GM18511 (cell line): ENCODE measurements at regions not wholly inside any gene's neighbourhood (a gene's known extent, or its start where the extent isn't known, plus 50 kb on each side); places are given as distances from the start of the nearest gene placed in this dataset.

Source experiments
- ATAC-seq: cut with Tn5 transposase; IDR thresholded peaks from one replicate; pipeline ENCODE4 v1.9.1; 2021; ENCODE audit warnings: mild to moderate bottlenecking, moderate library complexity; ENCODE audit not compliant: unreplicated experiment

GRCh38 chr1:232484856-232485255 lies 145.1 kb downstream of the SIPA1L2 start:
- no peak for ATAC-seq

GRCh38 chr1:232483826-232484225 lies 146.1 kb downstream of the SIPA1L2 start:
- no peak for ATAC-seq

DNA sequence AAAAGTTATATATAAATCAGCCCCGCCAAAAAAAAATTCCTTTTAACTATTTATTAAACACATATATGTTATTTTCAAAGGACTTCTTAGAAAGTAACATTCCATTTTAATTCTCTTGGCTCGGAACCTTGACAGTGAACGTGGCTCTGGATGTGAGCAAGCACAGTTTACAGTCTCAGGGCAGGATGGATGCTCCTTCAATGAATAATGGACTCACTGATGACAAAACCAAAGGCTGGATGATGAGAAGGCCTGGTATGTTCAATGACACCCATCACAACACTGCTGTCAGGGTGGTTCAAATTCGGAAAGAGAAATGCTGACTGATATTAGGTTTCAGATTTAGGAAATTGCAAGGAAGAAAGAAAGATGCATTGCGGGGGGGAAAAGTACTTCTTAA lies 148.8 kb downstream of the SIPA1L2 start:
- no peak for ATAC-seq

- ATAC-seq = no peak
Observed at GRCh38 chr1:232477728-232478127, 152.2 kb downstream of the SIPA1L2 start.

DNA sequence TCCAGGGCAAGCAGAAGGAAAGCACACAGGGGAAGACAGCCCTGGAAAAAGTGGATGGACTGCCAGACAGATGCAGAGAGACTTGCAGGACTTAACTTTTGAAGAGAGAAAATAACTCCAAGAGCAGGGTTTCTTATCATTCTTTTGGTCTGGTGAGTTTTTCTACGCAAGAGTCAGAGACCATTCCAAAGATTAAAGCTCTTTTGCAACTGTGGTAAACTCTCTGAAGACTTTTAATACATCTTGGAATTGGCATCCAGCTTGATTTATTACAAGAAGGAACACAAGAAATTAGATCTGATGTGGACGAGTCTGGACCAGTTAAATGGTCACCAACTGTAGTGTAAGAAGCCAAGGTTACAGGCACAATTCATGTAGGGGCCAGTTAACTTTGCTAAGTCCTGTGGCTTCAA lies 153.4 kb downstream of the SIPA1L2 start:
- ATAC-seq = no peak

GRCh38 chr1:232474826-232475225 lies 155.1 kb downstream of the SIPA1L2 start:
- no peak for ATAC-seq

- ATAC-seq = no peak
Observed at GRCh38 chr1:232473900-232474299, 156.0 kb downstream of the SIPA1L2 start.

DNA sequence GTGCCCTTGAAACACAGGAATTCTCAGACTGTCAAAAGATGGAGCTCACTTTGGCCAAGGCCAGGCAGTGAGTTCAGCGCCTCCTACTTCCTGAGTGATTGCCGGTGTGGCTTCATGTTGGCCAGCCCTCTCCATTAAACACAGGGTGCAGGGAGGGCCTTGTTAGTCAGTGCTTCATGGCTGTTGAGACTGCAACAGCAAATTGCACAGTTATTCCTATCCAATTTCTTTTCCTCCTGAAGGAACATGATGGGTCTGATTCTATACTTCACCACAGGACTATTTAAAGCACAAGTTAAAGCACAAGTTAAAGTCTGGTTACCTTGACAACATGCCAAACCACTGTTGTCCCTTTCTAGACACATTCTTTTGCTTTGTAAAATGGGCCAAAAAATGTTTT lies 156.6 kb downstream of the SIPA1L2 start:
- no peak for ATAC-seq

DNA sequence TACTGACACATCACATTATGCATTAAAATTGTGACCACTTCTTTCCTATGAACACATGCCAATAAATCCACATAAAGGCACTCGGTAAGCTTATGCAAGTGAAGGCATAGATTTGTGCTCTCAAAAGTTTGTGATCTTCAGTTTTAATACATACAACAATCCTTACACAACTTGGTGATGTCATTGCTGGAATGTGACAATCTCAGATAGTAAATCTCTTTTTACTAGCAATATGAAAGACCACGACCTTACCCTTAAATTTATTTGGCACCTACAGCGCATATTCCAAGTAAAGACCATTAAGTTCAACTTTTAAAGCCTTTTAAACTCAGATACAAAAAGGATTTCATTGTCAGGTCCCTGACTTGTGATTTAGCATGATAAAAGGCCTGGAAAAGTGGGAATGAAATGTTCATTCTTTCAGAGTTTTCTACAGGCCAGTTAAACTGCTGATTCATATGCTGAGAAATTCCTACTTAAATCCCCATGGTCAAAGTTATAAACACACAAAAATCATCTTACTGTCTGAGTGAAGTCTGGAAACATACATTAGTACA lies 157.4 kb downstream of the SIPA1L2 start:
- no peak for ATAC-seq

- ATAC-seq = no peak
Observed at GRCh38 chr1:232471250-232471649, 158.7 kb downstream of the SIPA1L2 start.

DNA sequence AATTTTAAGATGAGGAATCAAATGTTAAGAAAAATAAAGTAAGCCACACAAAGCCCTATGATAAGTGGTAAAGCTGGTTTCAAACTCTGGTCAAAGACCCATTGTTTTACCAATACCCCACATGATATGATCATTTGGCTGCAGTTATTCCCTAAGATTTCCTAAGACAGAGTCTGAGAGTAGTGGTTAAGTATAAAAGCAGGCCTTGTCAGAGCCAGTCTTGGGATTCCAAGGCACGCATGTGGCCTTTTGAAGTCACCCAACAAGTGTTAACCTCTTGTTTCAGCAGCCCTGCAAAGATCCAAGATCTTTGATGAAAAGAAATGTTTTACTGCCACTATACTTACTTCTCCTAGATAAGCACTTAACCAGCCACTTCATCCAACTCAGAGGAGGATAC lies 159.2 kb downstream of the SIPA1L2 start:
- ATAC-seq = no peak

- ATAC-seq = no peak
Observed at GRCh38 chr1:232468249-232468648, 161.7 kb downstream of the SIPA1L2 start.

DNA sequence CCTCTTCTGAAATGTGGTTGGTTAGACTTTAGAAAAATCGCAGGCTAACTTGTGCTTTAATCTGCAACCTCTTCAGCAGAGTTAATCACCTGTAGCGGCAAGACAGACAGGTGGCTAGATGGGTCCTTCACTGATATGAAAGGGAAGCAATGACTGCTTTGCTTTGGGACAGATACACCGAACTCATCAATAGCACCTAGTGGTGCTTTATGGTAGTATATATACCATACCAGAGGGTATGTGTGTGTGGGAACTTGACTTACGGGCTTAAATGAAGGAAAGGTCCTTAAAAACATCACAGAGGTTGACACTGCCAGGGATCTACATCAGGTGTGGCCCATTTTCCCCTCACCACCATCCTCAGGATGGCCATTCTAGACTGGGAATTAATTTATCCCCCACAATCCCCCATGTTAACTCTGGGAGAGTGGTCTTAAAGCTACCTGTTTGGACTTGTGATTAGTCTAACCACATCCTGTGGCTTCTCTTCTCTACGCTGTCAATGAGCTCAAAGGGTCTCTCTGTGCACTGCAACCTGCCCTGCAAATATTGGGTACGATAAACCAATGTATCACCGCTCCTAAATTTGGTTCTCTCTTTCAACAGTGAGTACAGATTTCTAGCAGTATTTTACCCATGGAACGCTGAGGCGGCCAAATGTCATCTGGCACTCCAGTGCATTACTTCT lies 162.7 kb downstream of the SIPA1L2 start:
- ATAC-seq = no peak

- no peak for ATAC-seq
Observed at GRCh38 chr1:232464325-232464724, 165.6 kb downstream of the SIPA1L2 start.

- ATAC-seq = no peak
Observed at GRCh38 chr1:232463225-232463624, 166.7 kb downstream of the SIPA1L2 start.

- ATAC-seq = no peak
Observed at GRCh38 chr1:232462213-232462612, 167.7 kb downstream of the SIPA1L2 start.

DNA sequence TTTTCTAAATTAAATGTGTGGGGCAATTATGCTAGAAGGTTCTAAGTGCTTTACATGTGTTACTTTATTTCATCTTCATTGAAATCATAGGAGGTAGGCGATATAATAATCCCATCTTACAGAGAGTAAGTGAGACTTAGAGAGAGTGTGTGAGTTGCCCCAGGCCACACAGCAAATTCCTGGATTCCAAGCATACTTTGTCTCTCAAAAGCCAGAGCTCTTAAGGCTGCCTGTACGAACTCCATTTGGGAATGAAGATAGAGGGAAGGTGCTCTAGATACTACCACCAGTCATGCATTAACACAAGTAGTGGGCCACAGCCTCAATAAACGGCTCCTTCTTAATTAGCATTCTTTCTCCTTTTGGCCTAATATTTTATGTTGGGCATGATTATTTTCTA lies 170.1 kb downstream of the SIPA1L2 start:
- ATAC-seq = no peak

DNA sequence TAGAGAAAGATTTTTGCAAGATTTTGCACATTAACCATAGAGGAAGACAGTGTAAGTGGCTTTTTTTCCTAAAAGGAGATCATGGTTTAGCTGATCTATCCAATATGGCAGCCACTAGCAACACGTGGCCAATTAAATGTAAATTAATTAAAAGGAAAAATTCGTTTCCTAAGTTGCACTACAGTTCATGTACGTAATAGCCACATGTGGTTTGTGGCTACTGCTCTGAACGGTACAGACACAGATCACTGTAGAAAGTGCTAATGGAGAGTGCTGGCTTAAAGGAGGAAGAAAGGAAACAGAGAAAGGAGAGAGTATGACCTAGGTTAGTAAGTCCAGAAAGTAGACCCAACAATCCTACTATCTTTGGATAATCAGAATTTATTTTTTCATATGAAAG lies 170.8 kb downstream of the SIPA1L2 start:
- ATAC-seq = no peak

GRCh38 chr1:232457595-232457994 lies 172.3 kb downstream of the SIPA1L2 start:
- peak; percentile 95 for ATAC-seq

- no peak for ATAC-seq
Observed at GRCh38 chr1:232456714-232457113, 173.2 kb downstream of the SIPA1L2 start.

GRCh38 chr1:232454227-232454886 lies 175.6 kb downstream of the SIPA1L2 start:
- ATAC-seq = no peak

DNA sequence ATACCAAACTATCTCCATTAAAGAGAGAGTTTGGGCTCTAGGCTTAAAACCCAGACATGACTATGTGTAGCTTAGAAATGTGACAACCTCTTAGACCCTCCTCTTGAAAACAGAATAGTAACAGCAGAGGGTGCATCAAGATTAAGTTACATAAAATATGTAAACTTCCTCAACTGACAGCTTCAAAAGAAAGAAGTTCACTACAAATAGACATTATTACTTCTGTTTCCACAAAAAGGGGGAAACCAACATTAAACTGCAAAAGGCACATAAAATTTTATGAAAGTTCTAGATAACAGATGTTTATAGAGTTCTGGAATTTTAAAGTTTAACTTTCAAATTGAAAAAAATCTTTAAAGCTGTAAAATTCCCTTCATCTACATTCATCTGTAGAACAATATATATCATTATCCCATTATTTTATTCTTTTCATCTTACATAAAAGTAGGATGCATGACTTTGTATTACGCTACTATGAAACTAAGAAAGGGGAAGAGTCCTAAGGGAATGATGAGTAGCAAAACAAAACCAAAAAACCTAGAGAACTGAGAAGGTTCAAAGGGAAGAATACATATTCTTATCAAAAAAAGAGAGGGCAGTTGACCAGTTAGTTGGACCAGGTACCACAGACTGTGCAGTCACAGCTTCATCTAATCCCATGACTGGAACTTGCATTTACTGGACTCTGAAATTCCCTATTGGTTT lies 177.0 kb downstream of the SIPA1L2 start:
- ATAC-seq = no peak
